Stimulated activated CD4-positive, alpha-beta T cell treated with anti-CD3 and anti-CD28 coated beads, Interleukin-4, amount 100 ng/mL, for 48 hours (primary cell): ENCODE measurements at regions not wholly inside any gene's neighbourhood (a gene's known extent, or its start where the extent isn't known, plus 50 kb on each side); places are given as distances from the start of the nearest gene placed in this dataset.
"Not testable (repeated sequence)": the region's sequence is repeated elsewhere in the genome, so short reads cannot be mapped to it uniquely, and the experiment has no call there.

Experiments used
- DNase-seq, 2 donors: peaks; one replicate each; pipeline ENCODE4 v3.0.0-alpha.2; 2020; ENCODE audit warnings: low read depth in 2 of 2

- DNase-seq, result no peak
Observed at GRCh38 chr2:176424746-176425145, 155.5 kb downstream of the MTX2 start.

GRCh38 chr2:176427549-176427948, 158.3 kb downstream of the MTX2 start:
- DNase-seq, result no peak

- DNase-seq, result not testable (repeated sequence)
Observed at GRCh38 chr2:176428944-176429469, 159.8 kb downstream of the MTX2 start.

- DNase-seq, result no peak
Observed at GRCh38 chr2:176432434-176432833, 163.2 kb downstream of the MTX2 start.

GRCh38 chr2:176435729-176436128, 166.5 kb downstream of the MTX2 start:
- DNase-seq, result no peak

- no peak for DNase-seq
Observed at GRCh38 chr2:176443946-176444345, 174.7 kb downstream of the MTX2 start.

GRCh38 chr2:176445956-176446355, 176.7 kb downstream of the MTX2 start:
- no peak for DNase-seq

- DNase-seq, result no peak
Observed at GRCh38 chr2:176446718-176447414, 177.6 kb downstream of the MTX2 start.

- DNase-seq, result no peak
Observed at GRCh38 chr2:176447616-176448015, 178.4 kb downstream of the MTX2 start.

GRCh38 chr2:176449852-176450251, 180.6 kb downstream of the MTX2 start:
- no peak for DNase-seq

GRCh38 chr2:176453784-176454183, 184.5 kb downstream of the MTX2 start:
- no peak for DNase-seq

- DNase-seq, result peak; percentile 60 to 83
Observed at GRCh38 chr2:176454893-176455815, 185.9 kb downstream of the MTX2 start.

- DNase-seq, result no peak
Observed at GRCh38 chr2:176455816-176456291, 186.6 kb downstream of the MTX2 start.

- DNase-seq, result no peak
Observed at GRCh38 chr2:176457481-176457880, 188.2 kb downstream of the MTX2 start.

- DNase-seq, result no peak
Observed at GRCh38 chr2:176461098-176461808, 192.0 kb downstream of the MTX2 start.

- no peak for DNase-seq
Observed at GRCh38 chr2:176461809-176462670, 192.8 kb downstream of the MTX2 start.

GRCh38 chr2:176463546-176463945, 194.3 kb downstream of the MTX2 start:
- DNase-seq, result no peak

GRCh38 chr2:176464886-176465564, 195.8 kb downstream of the MTX2 start:
- DNase-seq, result no peak

GRCh38 chr2:176466918-176467452, 197.7 kb downstream of the MTX2 start:
- no peak for DNase-seq

GRCh38 chr2:176467595-176467994, 198.4 kb downstream of the MTX2 start:
- no peak for DNase-seq
